Mesenteric fat pad (tissue), 1 donor: ENCODE measurements at regions not wholly inside any gene's neighbourhood (a gene's known extent, or its start where the extent isn't known, plus 50 kb on each side); places are given as distances from the start of the nearest gene placed in this dataset.

Source experiments
- DNase-seq: peaks from one replicate; pipeline ENCODE4 v3.0.0-alpha.2; 2020; ENCODE audit warnings: low spot score
- donor health status: DM: yes; HTN: yes; CAD: no.

GRCh38 chr14:22070119-22070982 lies 396.7 kb upstream of the OR4E1 start:
- DNase-seq: no peak

GRCh38 chr14:22065347-22065746 lies 391.7 kb upstream of the OR4E1 start:
- DNase-seq: no peak

- DNase-seq: no peak
Observed at GRCh38 chr14:22059201-22059600, 385.6 kb upstream of the OR4E1 start.

- no peak for DNase-seq
Observed at GRCh38 chr14:22052795-22053194, 379.2 kb upstream of the OR4E1 start.

GRCh38 chr14:22047115-22047514 lies 373.5 kb upstream of the OR4E1 start:
- DNase-seq: no peak

GRCh38 chr14:22046063-22046462 lies 372.4 kb upstream of the OR4E1 start:
- no peak for DNase-seq

GRCh38 chr14:22044193-22044592 lies 370.6 kb upstream of the OR4E1 start:
- DNase-seq: no peak

GRCh38 chr14:22040781-22041125 lies 367.1 kb upstream of the OR4E1 start:
- DNase-seq: no peak

- no peak for DNase-seq
Observed at GRCh38 chr14:22039938-22040780, 366.5 kb upstream of the OR4E1 start.

- no peak for DNase-seq
Observed at GRCh38 chr14:22036541-22037239, 363.1 kb upstream of the OR4E1 start.

GRCh38 chr14:22026527-22026926 lies 352.9 kb upstream of the OR4E1 start:
- DNase-seq: no peak

GRCh38 chr14:22025879-22026278 lies 352.3 kb upstream of the OR4E1 start:
- no peak for DNase-seq

- no peak for DNase-seq
Observed at GRCh38 chr14:22024137-22024536, 350.5 kb upstream of the OR4E1 start.

- no peak for DNase-seq
Observed at GRCh38 chr14:22018890-22019289, 345.3 kb upstream of the OR4E1 start.

- DNase-seq: no peak
Observed at GRCh38 chr14:22012452-22012851, 338.8 kb upstream of the OR4E1 start.

- no peak for DNase-seq
Observed at GRCh38 chr14:22011253-22011642, 337.6 kb upstream of the OR4E1 start.

- DNase-seq: no peak
Observed at GRCh38 chr14:22010545-22011252, 337.1 kb upstream of the OR4E1 start.

GRCh38 chr14:22008766-22009165 lies 335.1 kb upstream of the OR4E1 start:
- DNase-seq: no peak

GRCh38 chr14:22007784-22008412 lies 334.3 kb upstream of the OR4E1 start:
- DNase-seq: no peak

- DNase-seq: no peak
Observed at GRCh38 chr14:22007363-22007762, 333.7 kb upstream of the OR4E1 start.

GRCh38 chr14:22003461-22003860 lies 329.8 kb upstream of the OR4E1 start:
- no peak for DNase-seq
